ENCODE measurements at regions not wholly inside any gene's neighbourhood (a gene's known extent, or its start where the extent isn't known, plus 50 kb on each side); places are given as distances from the start of the nearest gene placed in this dataset.

- TF ChIP-seq CTCF (IDR thresholded peaks at IDR 0.05; ENCODE audit: low read depth, low read length, poor library complexity, severe bottlenecking) (no peak), EZH2phosphoT487 (IDR thresholded peaks at IDR 0.05; ENCODE audit: borderline replicate concordance, low read length) (no peak)
Observed at GRCh38 chr5:117380316-117380715, 805.7 kb upstream of the SEMA6A start.
